AG04449 (cell line): ENCODE measurements at regions not wholly inside any gene's neighbourhood (a gene's known extent, or its start where the extent isn't known, plus 50 kb on each side); places are given as distances from the start of the nearest gene placed in this dataset.

Experiments used
- CTCF ChIA-PET: fragments of 350-600 bp; formaldehyde crosslinking; extraction: SDS; loops from one replicate; lab custom pipeline; 2021; ENCODE audit warnings: antibody characterized with exemption; lab: Yijun Ruan, JAX
- POLR2A ChIA-PET: fragments of 400-600, 350-600 bp; formaldehyde crosslinking; extraction: SDS; loops from one replicate; lab custom pipeline; 2020; ENCODE audit warnings: antibody characterized with exemption, inconsistent platforms; lab: Yijun Ruan, JAX
- DNase-seq: peaks from one replicate; pipeline ENCODE4 v3.0.0-alpha.2; 2010; ENCODE audit warnings: low read depth, low spot score
- H3K4me3 ChIP-seq: 2 replicates; pipeline ENCODE4 v1.5.1; 2011; ENCODE audit warnings: low read depth, mild to moderate bottlenecking, control low read depth, low read length
- TF ChIP-seq, protein P1 (sequence below): IDR thresholded peaks from one replicate; pipeline ENCODE4 v1.5.1; 2011; ENCODE audit warnings: mild to moderate bottlenecking, moderate library complexity, low read length, control low read depth, inconsistent platforms; ENCODE audit not compliant: insufficient read depth; ENCODE audit errors: missing control alignments

DNA sequence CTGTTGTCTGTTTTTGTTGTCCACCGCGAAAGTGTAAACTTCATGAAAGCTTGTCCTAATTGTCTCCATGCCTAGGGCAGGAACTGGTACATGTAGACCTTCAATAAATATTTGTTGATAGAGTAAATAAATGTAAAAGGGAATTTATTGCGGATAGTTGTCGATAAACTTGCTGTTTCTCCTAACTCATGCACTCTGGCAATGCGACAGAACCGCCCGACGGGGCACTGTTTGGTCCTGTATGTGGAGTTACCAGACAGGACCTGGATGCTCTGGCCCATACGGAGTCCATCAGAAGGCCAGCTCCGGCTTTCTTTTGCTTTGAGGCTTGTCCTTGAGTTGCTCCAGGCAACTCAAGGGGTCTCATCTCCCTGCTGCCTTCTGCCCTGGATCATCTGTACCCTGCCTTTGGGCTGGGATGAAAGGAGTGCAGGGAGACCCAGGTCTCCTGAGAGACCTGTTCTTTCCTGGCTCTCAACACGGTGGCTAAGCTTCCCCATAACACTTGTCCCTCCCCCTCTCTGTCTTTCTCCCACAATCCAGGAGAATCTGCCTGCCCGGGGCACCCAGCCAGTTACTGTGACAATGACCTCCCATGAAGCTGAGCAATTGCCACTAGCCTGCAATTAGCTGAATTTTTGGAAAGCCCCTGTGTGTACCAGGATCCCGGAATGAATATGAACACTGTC lies 149.5 kb upstream of the PTCH1 start:
- no peak for DNase-seq
- CTCF ChIA-PET: no interaction called here
- TF ChIP-seq, protein P1, sequence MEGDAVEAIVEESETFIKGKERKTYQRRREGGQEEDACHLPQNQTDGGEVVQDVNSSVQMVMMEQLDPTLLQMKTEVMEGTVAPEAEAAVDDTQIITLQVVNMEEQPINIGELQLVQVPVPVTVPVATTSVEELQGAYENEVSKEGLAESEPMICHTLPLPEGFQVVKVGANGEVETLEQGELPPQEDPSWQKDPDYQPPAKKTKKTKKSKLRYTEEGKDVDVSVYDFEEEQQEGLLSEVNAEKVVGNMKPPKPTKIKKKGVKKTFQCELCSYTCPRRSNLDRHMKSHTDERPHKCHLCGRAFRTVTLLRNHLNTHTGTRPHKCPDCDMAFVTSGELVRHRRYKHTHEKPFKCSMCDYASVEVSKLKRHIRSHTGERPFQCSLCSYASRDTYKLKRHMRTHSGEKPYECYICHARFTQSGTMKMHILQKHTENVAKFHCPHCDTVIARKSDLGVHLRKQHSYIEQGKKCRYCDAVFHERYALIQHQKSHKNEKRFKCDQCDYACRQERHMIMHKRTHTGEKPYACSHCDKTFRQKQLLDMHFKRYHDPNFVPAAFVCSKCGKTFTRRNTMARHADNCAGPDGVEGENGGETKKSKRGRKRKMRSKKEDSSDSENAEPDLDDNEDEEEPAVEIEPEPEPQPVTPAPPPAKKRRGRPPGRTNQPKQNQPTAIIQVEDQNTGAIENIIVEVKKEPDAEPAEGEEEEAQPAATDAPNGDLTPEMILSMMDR: no peak
- POLR2A ChIA-PET: no interaction called here
- no peak overlapping the region for H3K4me3 ChIP-seq

DNA sequence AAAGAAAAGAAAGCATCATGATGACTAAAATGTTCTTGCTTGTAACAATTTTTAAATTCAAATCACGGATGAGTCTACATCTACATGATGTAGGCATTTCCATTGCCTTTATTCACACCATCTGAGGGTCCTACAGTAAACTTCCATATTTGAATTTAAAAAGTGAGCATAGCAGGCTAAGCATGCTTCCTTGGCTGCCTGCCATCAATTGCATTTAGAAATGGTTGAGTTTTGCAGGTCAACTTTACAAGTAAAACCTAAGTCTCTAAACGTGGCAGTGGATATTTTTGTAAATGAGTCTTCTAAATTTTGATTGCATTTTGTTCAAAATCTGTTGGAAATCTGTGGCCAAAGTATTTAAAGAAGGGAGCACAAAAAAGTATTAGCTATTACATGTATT lies 136.5 kb upstream of the PTCH1 start:
- H3K4me3 ChIP-seq: no peak overlapping the region
- no peak for DNase-seq
- ChIA-PET POLR2A (no interaction called here), CTCF (no interaction called here)
- TF ChIP-seq, protein P1: no peak

DNA sequence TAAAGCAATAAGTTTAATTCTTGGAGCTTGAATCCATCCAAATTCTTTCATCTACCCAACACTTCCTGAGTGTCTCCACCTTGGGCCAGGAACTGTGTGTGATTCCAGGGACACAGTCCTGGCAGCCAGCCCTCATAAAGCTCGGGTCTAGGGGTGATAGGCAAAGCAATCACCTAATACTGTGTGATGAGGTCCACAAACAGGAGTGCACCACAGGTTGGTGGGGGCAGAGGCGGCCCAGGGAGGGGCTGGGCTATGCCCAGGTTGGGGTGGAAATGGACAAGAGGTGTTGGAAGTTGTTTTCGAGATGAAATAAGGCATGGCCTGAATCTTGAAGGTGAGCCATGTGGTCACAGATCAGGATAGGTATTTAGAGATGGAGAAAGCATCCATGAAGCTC lies 133.9 kb upstream of the PTCH1 start:
- ChIA-PET POLR2A (interaction anchor here (0.7 kb wide), 1 partner anchor 9 kb away, joined by 3 read pairs; no protein-coding TSS in a partner anchor), CTCF (no interaction called here)
- TF ChIP-seq, protein P1: no peak
- no peak overlapping the region for H3K4me3 ChIP-seq
- no peak for DNase-seq

DNA sequence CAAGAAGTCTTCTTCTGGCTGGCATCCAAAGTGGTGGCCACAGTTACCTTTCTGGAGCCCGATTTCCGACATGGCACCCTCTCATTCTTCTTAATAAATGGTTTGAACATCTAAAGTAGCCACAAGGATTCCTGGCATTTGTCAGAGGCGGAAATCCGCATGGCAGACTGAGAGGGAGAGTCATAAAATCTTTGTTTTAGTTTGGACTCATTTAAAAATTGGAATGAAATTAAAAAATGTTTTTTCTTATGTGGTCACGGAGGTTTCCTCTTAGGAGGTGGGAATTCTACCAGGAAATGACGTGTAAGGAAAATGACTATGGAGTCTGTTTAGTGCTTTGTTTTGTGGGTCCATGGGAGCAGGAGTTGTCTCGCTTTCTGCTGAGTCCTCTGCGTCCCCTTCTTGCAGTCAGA lies 133.0 kb upstream of the PTCH1 start:
- H3K4me3 ChIP-seq: peak overlapping the region; percentile 41
- TF ChIP-seq, protein P1: no peak
- CTCF ChIA-PET: no interaction called here
- no peak for DNase-seq
- POLR2A ChIA-PET: no interaction called here

DNA sequence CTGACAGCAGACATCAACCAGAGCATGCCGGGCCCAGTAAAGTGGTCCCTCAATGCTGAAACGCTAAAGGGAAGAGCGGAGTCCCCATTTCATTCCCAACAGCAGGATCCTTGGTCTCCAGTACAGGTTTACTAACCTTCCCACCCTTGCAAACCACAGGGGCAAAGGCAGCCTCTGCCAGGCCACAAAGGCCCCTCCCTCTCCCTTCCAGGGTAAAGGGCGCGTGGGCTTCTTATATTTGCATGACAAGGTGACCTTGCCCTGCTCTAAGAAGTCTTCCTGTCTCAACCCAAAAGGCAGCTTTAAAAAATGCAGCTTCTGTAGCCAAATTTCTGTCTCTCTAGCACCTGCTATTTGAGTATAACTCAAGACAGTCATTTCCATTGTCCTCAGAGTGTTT lies 131.5 kb upstream of the PTCH1 start:
- DNase-seq: no peak
- H3K4me3 ChIP-seq: no peak overlapping the region
- ChIA-PET POLR2A (no interaction called here), CTCF (no interaction called here)
- TF ChIP-seq, protein P1: no peak

DNA sequence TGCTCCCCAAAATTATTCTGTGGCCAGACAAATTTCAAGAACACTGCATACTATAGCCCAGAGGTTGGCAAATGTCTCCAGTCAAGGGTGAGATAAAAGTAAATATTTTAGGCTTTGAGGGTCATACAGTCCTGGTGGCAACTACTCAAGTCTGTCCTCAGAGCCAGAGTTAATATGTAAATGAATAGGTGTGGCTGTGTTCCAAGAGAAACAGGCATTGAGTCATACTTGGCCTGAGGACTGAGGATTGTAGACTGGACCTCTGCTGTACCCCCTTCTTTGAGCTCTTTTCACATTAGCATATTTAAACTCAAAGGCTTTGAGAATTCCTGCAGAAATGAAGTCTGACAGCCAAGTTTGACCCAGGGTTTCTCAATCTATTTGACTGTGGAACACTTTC lies 129.2 kb upstream of the PTCH1 start:
- CTCF ChIA-PET: no interaction called here
- DNase-seq: no peak
- TF ChIP-seq, protein P1: no peak

More for the DNA sequence above, 129.2 kb upstream of the PTCH1 start:
- no peak overlapping the region for H3K4me3 ChIP-seq
- POLR2A ChIA-PET: no interaction called here
